NB4 (cell line): ENCODE measurements at regions not wholly inside any gene's neighbourhood (a gene's known extent, or its start where the extent isn't known, plus 50 kb on each side); places are given as distances from the start of the nearest gene placed in this dataset.

Source experiments
- CTCF ChIP-seq: IDR thresholded peaks from one replicate; pipeline ENCODE4 v1.5.1; 2012; ENCODE audit warnings: low read depth, low read length
- MAX ChIP-seq: IDR thresholded peaks from 2 replicates; pipeline ENCODE4 v1.6.1; 2011; ENCODE audit warnings: low read depth, low read length
- MYC ChIP-seq: IDR thresholded peaks from 2 replicates; pipeline ENCODE4 v1.6.1; 2011; ENCODE audit warnings: low read depth, low read length
- POLR2A ChIP-seq: IDR thresholded peaks from 2 replicates; pipeline ENCODE4 v1.6.1; 2011; ENCODE audit warnings: mild to moderate bottlenecking; ENCODE audit not compliant: insufficient read length; ENCODE audit errors: extremely low read depth

- TF ChIP-seq CTCF (no peak), POLR2A (no peak), MAX (no peak), MYC (no peak)
Measured at GRCh38 chr2:4976407-4976806, 715.8 kb upstream of the SOX11 start.
